Upper lobe of left lung (tissue), 4 donors: ENCODE measurements at regions not wholly inside any gene's neighbourhood (a gene's known extent, or its start where the extent isn't known, plus 50 kb on each side); places are given as distances from the start of the nearest gene placed in this dataset.

Experiments
- CTCF ChIP-seq, 6 experiments: fragments of 450-650 bp in 4 of 6; fragments of 200-600 bp in 2 of 6; sonication (generic) in 2 of 6; IDR thresholded peaks; one replicate each; pipeline ENCODE4 v1.5.1; 2016 to 2019; ENCODE audit warnings: antibody characterized with exemption in 6 of 6
- EP300 ChIP-seq, 4 donors: sonication (generic); formaldehyde crosslinking; IDR thresholded peaks; one replicate each; pipeline ENCODE4 v1.5.1; 2017; ENCODE audit warnings: antibody characterized with exemption in 4 of 4, control low read depth in 2 of 4
- POLR2A ChIP-seq, 4 donors: fragments of 450-650 bp; IDR thresholded peaks; one replicate each; pipeline ENCODE4 v1.5.1; 2016 to 2017; ENCODE audit warnings: antibody characterized with exemption in 4 of 4, mild to moderate bottlenecking in 2 of 4
- POLR2AphosphoS5 ChIP-seq, 2 donors: sonication (generic); formaldehyde crosslinking; IDR thresholded peaks; one replicate each; pipeline ENCODE4 v1.5.1; 2017; ENCODE audit warnings: antibody characterized with exemption in 2 of 2

GRCh38 chr7:115471891-115472290 is 550.0 kb downstream of the MDFIC start:
- no peak for TF ChIP-seq POLR2A (IDR thresholded peaks at IDR 0.05)
- no peak for TF ChIP-seq CTCF (IDR thresholded peaks at IDR 0.05)
- no peak for TF ChIP-seq POLR2AphosphoS5 (IDR thresholded peaks at IDR 0.05)
- TF ChIP-seq EP300 (IDR thresholded peaks at IDR 0.05): no peak
